ENCODE measurements at regions not wholly inside any gene's neighbourhood (a gene's known extent, or its start where the extent isn't known, plus 50 kb on each side); places are given as distances from the start of the nearest gene placed in this dataset.

- TF ChIP-seq SIN3A (IDR thresholded peaks at IDR 0.05; ENCODE audit: borderline replicate concordance, insufficient read depth, low read length) (no peak), TAF1 (IDR thresholded peaks at IDR 0.05; ENCODE audit: borderline replicate concordance, insufficient read depth, low read length) (no peak), FOXP2 (optimal IDR thresholded peaks at IDR 0.05; ENCODE audit: borderline replicate concordance, extremely low read depth, extremely low read length, insufficient read depth) (no peak)
Observed at GRCh38 chr10:3665316-3665908, 119.6 kb downstream of the KLF6 start.

- no peak for TF ChIP-seq FOXP2 (optimal IDR thresholded peaks at IDR 0.05; ENCODE audit: borderline replicate concordance, extremely low read depth, extremely low read length, insufficient read depth)
- no peak for TF ChIP-seq TAF1 (IDR thresholded peaks at IDR 0.05; ENCODE audit: borderline replicate concordance, insufficient read depth, low read length)
- TF ChIP-seq SIN3A (IDR thresholded peaks at IDR 0.05; ENCODE audit: borderline replicate concordance, insufficient read depth, low read length) = no peak
- TF ChIP-seq REST (IDR thresholded peaks at IDR 0.05; ENCODE audit: insufficient read depth in 1 of 2, low read depth in 2 of 2, low read length in 2 of 2) = no peak
- no peak for TF ChIP-seq POLR2AphosphoS5 (IDR thresholded peaks at IDR 0.05; ENCODE audit: low read depth, low read length)
Observed at GRCh38 chr10:3662775-3663174, 122.2 kb downstream of the KLF6 start.

GRCh38 chr10:3661271-3661670 is 123.7 kb downstream of the KLF6 start:
- TF ChIP-seq SIN3A (IDR thresholded peaks at IDR 0.05; ENCODE audit: borderline replicate concordance, insufficient read depth, low read length) = no peak
- no peak for TF ChIP-seq FOXP2 (optimal IDR thresholded peaks at IDR 0.05; ENCODE audit: borderline replicate concordance, extremely low read depth, extremely low read length, insufficient read depth)
- no peak for TF ChIP-seq TAF1 (IDR thresholded peaks at IDR 0.05; ENCODE audit: borderline replicate concordance, insufficient read depth, low read length)
- no peak for TF ChIP-seq POLR2AphosphoS5 (IDR thresholded peaks at IDR 0.05; ENCODE audit: low read depth, low read length)
- TF ChIP-seq REST (IDR thresholded peaks at IDR 0.05; ENCODE audit: insufficient read depth in 1 of 2, low read depth in 2 of 2, low read length in 2 of 2) = no peak

- TF ChIP-seq POLR2AphosphoS5 (IDR thresholded peaks at IDR 0.05; ENCODE audit: low read depth, low read length) (no peak), REST (IDR thresholded peaks at IDR 0.05; ENCODE audit: insufficient read depth in 1 of 2, low read depth in 2 of 2, low read length in 2 of 2) (no peak), SIN3A (IDR thresholded peaks at IDR 0.05; ENCODE audit: borderline replicate concordance, insufficient read depth, low read length) (no peak), TAF1 (IDR thresholded peaks at IDR 0.05; ENCODE audit: borderline replicate concordance, insufficient read depth, low read length) (no peak), FOXP2 (optimal IDR thresholded peaks at IDR 0.05; ENCODE audit: borderline replicate concordance, extremely low read depth, extremely low read length, insufficient read depth) (no peak)
Observed at GRCh38 chr10:3660753-3661152, 124.3 kb downstream of the KLF6 start.

GRCh38 chr10:3659203-3659917 is 125.6 kb downstream of the KLF6 start:
- TF ChIP-seq TAF1 (IDR thresholded peaks at IDR 0.05; ENCODE audit: borderline replicate concordance, insufficient read depth, low read length) = no peak
- TF ChIP-seq SIN3A (IDR thresholded peaks at IDR 0.05; ENCODE audit: borderline replicate concordance, insufficient read depth, low read length) = no peak
- TF ChIP-seq POLR2AphosphoS5 (IDR thresholded peaks at IDR 0.05; ENCODE audit: low read depth, low read length) = no peak
- TF ChIP-seq FOXP2 (optimal IDR thresholded peaks at IDR 0.05; ENCODE audit: borderline replicate concordance, extremely low read depth, extremely low read length, insufficient read depth) = no peak
- no peak for TF ChIP-seq REST (IDR thresholded peaks at IDR 0.05; ENCODE audit: insufficient read depth in 1 of 2, low read depth in 2 of 2, low read length in 2 of 2)
